Coronary artery (tissue), 2 donors: ENCODE measurements at regions not wholly inside any gene's neighbourhood (a gene's known extent, or its start where the extent isn't known, plus 50 kb on each side); places are given as distances from the start of the nearest gene placed in this dataset.

Experiments
- DNase-seq: peaks from one replicate; pipeline ENCODE4 v3.0.0-alpha.2; 2017; ENCODE audit warnings: low spot score
- H3K27ac ChIP-seq, 2 donors: fragments of 200-600 bp; sonication (generic); one replicate each; pipeline ENCODE4 v1.5.1; 2016 to 2019
- H3K4me3 ChIP-seq: fragments of 200-600 bp; sonication (generic); 2 replicates; pipeline ENCODE4 v1.5.1; 2016; ENCODE audit warnings: mild to moderate bottlenecking, moderate library complexity
- CTCF ChIP-seq: fragments of 200-600 bp; sonication (generic); IDR thresholded peaks from one replicate; pipeline ENCODE4 v1.5.1; 2019; ENCODE audit warnings: antibody characterized with exemption

- Histone ChIP-seq H3K4me3 (no peak overlapping the region), H3K27ac (no peak overlapping the region)
- no peak for TF ChIP-seq CTCF
- DNase-seq = no peak
Observed at GRCh38 chr5:18023275-18023674, 389.0 kb downstream of the TAF11L14 start.

GRCh38 chr5:18023986-18024385 is 389.7 kb downstream of the TAF11L14 start:
- H3K4me3 ChIP-seq = no peak overlapping the region
- no peak for TF ChIP-seq CTCF
- no peak overlapping the region for H3K27ac ChIP-seq
- no peak for DNase-seq

GRCh38 chr5:18024542-18024941 is 390.3 kb downstream of the TAF11L14 start:
- Histone ChIP-seq H3K27ac (no peak overlapping the region), H3K4me3 (no peak overlapping the region)
- no peak for TF ChIP-seq CTCF
- DNase-seq = no peak

GRCh38 chr5:18027241-18027867 is 393.1 kb downstream of the TAF11L14 start:
- DNase-seq = no peak
- TF ChIP-seq CTCF = no peak
- H3K27ac ChIP-seq = no peak overlapping the region
- H3K4me3 ChIP-seq = no peak overlapping the region

- no peak for TF ChIP-seq CTCF
- Histone ChIP-seq H3K27ac (no peak overlapping the region), H3K4me3 (no peak overlapping the region)
- DNase-seq = no peak
Observed at GRCh38 chr5:18028036-18028435, 393.8 kb downstream of the TAF11L14 start.

GRCh38 chr5:18032744-18033143 is 398.5 kb downstream of the TAF11L14 start:
- Histone ChIP-seq H3K27ac (no peak overlapping the region), H3K4me3 (no peak overlapping the region)
- TF ChIP-seq CTCF = no peak
- no peak for DNase-seq

GRCh38 chr5:18036531-18036930 is 402.3 kb downstream of the TAF11L14 start:
- no peak for DNase-seq
- no peak for TF ChIP-seq CTCF
- H3K4me3 ChIP-seq = no peak overlapping the region
- H3K27ac ChIP-seq = no peak overlapping the region
